ENCODE measurements at regions not wholly inside any gene's neighbourhood (a gene's known extent, or its start where the extent isn't known, plus 50 kb on each side); places are given as distances from the start of the nearest gene placed in this dataset.
A peak's percentile ranks its signal among the peaks of the same experiment; 100 is the strongest.

GRCh38 chr17:51435641-51436091 lies 175.3 kb downstream of the UTP18 start:
- no peaks in the 10 kb centered on the region for H3K27me3 ChIP-seq (ENCODE audit: low read length)
- no peaks in the 10 kb centered on the region for H3K79me2 ChIP-seq (ENCODE audit: insufficient read depth, low read length)
- no peaks in the 10 kb centered on the region for H3K36me3 ChIP-seq (ENCODE audit: low read length)
- no peaks in the 10 kb centered on the region for H4K20me1 ChIP-seq (ENCODE audit: low read depth, low read length)
- H3K9ac ChIP-seq (ENCODE audit: low read length): no peak overlapping the region
- no peak overlapping the region for H3K4me2 ChIP-seq (ENCODE audit: low read depth, low read length, poor library complexity, severe bottlenecking)
- H2AFZ ChIP-seq (ENCODE audit: low read depth, low read length, severe bottlenecking): no peak overlapping the region
- no peaks in the 10 kb centered on the region for H3F3A ChIP-seq (ENCODE audit: insufficient read depth)
- H3K4me3 ChIP-seq (ENCODE audit: insufficient read depth, low read length, poor library complexity, severe bottlenecking): no peak overlapping the region
- no peak overlapping the region for H3K27ac ChIP-seq (ENCODE audit: low read depth, low read length)
- no peaks in the 10 kb centered on the region for H3K9me2 ChIP-seq (replicated peaks; ENCODE audit: insufficient read depth, low read length)
- no peaks in the 10 kb centered on the region for H3K9me3 ChIP-seq (ENCODE audit: insufficient read depth, low read length)
- TF ChIP-seq EZH2phosphoT487 (conservative IDR thresholded peaks at IDR 0.05; ENCODE audit: low read length) (no peak), CTCF (IDR thresholded peaks at IDR 0.05; ENCODE audit: insufficient read depth, low read length, poor library complexity, severe bottlenecking) (peak; percentile 52)

GRCh38 chr17:51439395-51440229 lies 179.3 kb downstream of the UTP18 start:
- no peaks in the 10 kb centered on the region for H3K9me3 ChIP-seq (ENCODE audit: insufficient read depth, low read length)
- H3K4me2 ChIP-seq (ENCODE audit: low read depth, low read length, poor library complexity, severe bottlenecking): no peak overlapping the region
- H3K27me3 ChIP-seq (ENCODE audit: low read length): no peaks in the 10 kb centered on the region
- no peaks in the 10 kb centered on the region for H3F3A ChIP-seq (ENCODE audit: insufficient read depth)
- H3K9ac ChIP-seq (ENCODE audit: low read length): no peak overlapping the region
- no peaks in the 10 kb centered on the region for H3K79me2 ChIP-seq (ENCODE audit: insufficient read depth, low read length)
- H2AFZ ChIP-seq (ENCODE audit: low read depth, low read length, severe bottlenecking): no peak overlapping the region
- no peak overlapping the region for H3K4me3 ChIP-seq (ENCODE audit: insufficient read depth, low read length, poor library complexity, severe bottlenecking)
- no peaks in the 10 kb centered on the region for H4K20me1 ChIP-seq (ENCODE audit: low read depth, low read length)
- no peaks in the 10 kb centered on the region for H3K9me2 ChIP-seq (replicated peaks; ENCODE audit: insufficient read depth, low read length)
- TF ChIP-seq CTCF (IDR thresholded peaks at IDR 0.05; ENCODE audit: insufficient read depth, low read length, poor library complexity, severe bottlenecking) (no peak), EZH2phosphoT487 (conservative IDR thresholded peaks at IDR 0.05; ENCODE audit: low read length) (no peak)
- no peaks in the 10 kb centered on the region for H3K36me3 ChIP-seq (ENCODE audit: low read length)
- no peak overlapping the region for H3K27ac ChIP-seq (ENCODE audit: low read depth, low read length)

GRCh38 chr17:51441431-51441830 lies 181.1 kb downstream of the UTP18 start:
- Histone ChIP-seq H3K4me3 (ENCODE audit: insufficient read depth, low read length, poor library complexity, severe bottlenecking) (no peak overlapping the region), H3K9ac (ENCODE audit: low read length) (no peak overlapping the region), H3F3A (ENCODE audit: insufficient read depth) (no peaks in the 10 kb centered on the region), H3K79me2 (ENCODE audit: insufficient read depth, low read length) (no peaks in the 10 kb centered on the region), H3K36me3 (ENCODE audit: low read length) (no peaks in the 10 kb centered on the region), H3K9me3 (ENCODE audit: insufficient read depth, low read length) (no peaks in the 10 kb centered on the region), H2AFZ (ENCODE audit: low read depth, low read length, severe bottlenecking) (no peak overlapping the region), H3K27ac (ENCODE audit: low read depth, low read length) (no peak overlapping the region), H3K9me2 (replicated peaks; ENCODE audit: insufficient read depth, low read length) (no peaks in the 10 kb centered on the region), H4K20me1 (ENCODE audit: low read depth, low read length) (no peaks in the 10 kb centered on the region), H3K4me2 (ENCODE audit: low read depth, low read length, poor library complexity, severe bottlenecking) (no peak overlapping the region), H3K27me3 (ENCODE audit: low read length) (no peaks in the 10 kb centered on the region)
- TF ChIP-seq EZH2phosphoT487 (conservative IDR thresholded peaks at IDR 0.05; ENCODE audit: low read length) (no peak), CTCF (IDR thresholded peaks at IDR 0.05; ENCODE audit: insufficient read depth, low read length, poor library complexity, severe bottlenecking) (no peak)
